B cell (primary cell): ENCODE measurements at regions not wholly inside any gene's neighbourhood (a gene's known extent, or its start where the extent isn't known, plus 50 kb on each side); places are given as distances from the start of the nearest gene placed in this dataset.

Source experiments
- ATAC-seq: fragments of 200-7000 bp; cut with Tn5 transposase; one replicate; pipeline ENCODE4 v1.10.0; 2021; ENCODE audit warnings: low read depth, mild to moderate bottlenecking, moderate number of reproducible peaks, moderate library complexity
- CTCF ChIA-PET: fragments of 350-600 bp; sonication (Branson Sonifier 250); formaldehyde crosslinking; loops from one replicate; lab custom pipeline; 2021; ENCODE audit warnings: antibody characterized with exemption, inconsistent platforms; lab: Charles Lee
- POLR2A ChIA-PET: fragments of 350-600 bp; sonication (Branson Sonifier 250); formaldehyde crosslinking; loops from one replicate; lab custom pipeline; 2021; ENCODE audit warnings: antibody characterized with exemption; lab: Charles Lee
- DNase-seq: peaks from one replicate; pipeline ENCODE4 v3.0.0; 2013
- H2AFZ ChIP-seq: 2 replicates; pipeline ENCODE4 v1.6.1; 2012; ENCODE audit warnings: mild to moderate bottlenecking, low read depth, low read length; ENCODE audit not compliant: insufficient read depth, poor library complexity, severe bottlenecking
- H3K27ac ChIP-seq, 2 donors: 1 replicate in 1 of 2; 2 replicates in 1 of 2; pipeline ENCODE4 v1.5.1; 2012 to 2013; ENCODE audit warnings: low read length in 2 of 2, mild to moderate bottlenecking in 2 of 2, moderate library complexity in 1 of 2
- H3K27me3 ChIP-seq, 4 experiments: fragments of 200-600 bp in 1 of 4; sonication (generic) in 1 of 4; replicated peaks in 1 of 4; 1 replicate in 2 of 4; 2 replicates in 2 of 4; pipeline versions ENCODE4 v1.6.1 to v1.7.0; 2013 to 2016; ENCODE audit warnings: low read length in 3 of 4, mild to moderate bottlenecking in 2 of 4, mixed read lengths in 1 of 4, moderate library complexity in 1 of 4; ENCODE audit not compliant: insufficient read depth in 4 of 4, control insufficient read depth in 3 of 4; ENCODE audit errors: control extremely low read depth in 1 of 4
- H3K36me3 ChIP-seq, 2 experiments: replicated peaks in 1 of 2; 1 replicate in 1 of 2; 2 replicates in 1 of 2; pipeline versions ENCODE4 v1.6.1 to v1.7.1; 2013; ENCODE audit warnings: low read length in 1 of 2; ENCODE audit not compliant: insufficient read depth in 2 of 2, control insufficient read depth in 1 of 2; ENCODE audit errors: control extremely low read depth in 1 of 2, extremely low read depth in 1 of 2
- H3K4me1 ChIP-seq, 2 donors: fragments of 200-600 bp in 1 of 2; sonication (generic) in 1 of 2; 1 replicate in 1 of 2; 2 replicates in 1 of 2; pipeline versions ENCODE4 v1.5.1 to v1.6.1; 2013 to 2017; ENCODE audit warnings: low read length in 2 of 2; ENCODE audit not compliant: control insufficient read depth in 2 of 2, insufficient read depth in 2 of 2
- H3K4me2 ChIP-seq: replicated peaks from 2 replicates; pipeline ENCODE3; 2012; ENCODE audit warnings: mild to moderate bottlenecking, low read depth, low read length; ENCODE audit not compliant: poor library complexity, severe bottlenecking
- H3K4me3 ChIP-seq, 5 experiments: fragments of 200-600 bp in 1 of 5; sonication (generic) in 1 of 5; 1 replicate in 3 of 5; 2 replicates in 2 of 5; pipeline versions ENCODE4 v1.5.1 to v1.7.0; 2011 to 2016; ENCODE audit warnings: low read length in 4 of 5, mild to moderate bottlenecking in 4 of 5, low read depth in 2 of 5, control low read depth in 1 of 5, moderate library complexity in 1 of 5; ENCODE audit not compliant: insufficient read depth in 1 of 5; ENCODE audit errors: control extremely low read depth in 1 of 5, extremely low read depth in 1 of 5
- H3K79me2 ChIP-seq: fragments of 200-600 bp; sonication (generic); one replicate; pipeline ENCODE4 v1.6.0; 2016; ENCODE audit warnings: low read length; ENCODE audit not compliant: control insufficient read depth, insufficient read depth
- H3K9ac ChIP-seq: fragments of 200-600 bp; sonication (generic); 2 replicates; pipeline ENCODE4 v1.6.1; 2017; ENCODE audit warnings: mild to moderate bottlenecking, low read length, moderate library complexity
- H3K9me3 ChIP-seq, 3 donors: one replicate each; pipeline versions ENCODE4 v1.6.1 to v1.7.1; 2013; ENCODE audit warnings: low read length in 2 of 3; ENCODE audit not compliant: control insufficient read depth in 2 of 3, insufficient read depth in 1 of 3; ENCODE audit errors: control extremely low read depth in 1 of 3
- H4K20me1 ChIP-seq: 2 replicates; pipeline ENCODE4 v1.6.0; 2012; ENCODE audit warnings: mild to moderate bottlenecking, low read length; ENCODE audit not compliant: insufficient read depth, control insufficient read depth, poor library complexity, severe bottlenecking
- H3K27ac Mint-ChIP-seq: one replicate; pipeline ENCODE4 v1.8.0; 2021; ENCODE audit warnings: mixed read lengths
- H3K27me3 Mint-ChIP-seq: one replicate; pipeline ENCODE4 v1.8.0; 2021; ENCODE audit warnings: mixed read lengths
- H3K4me1 Mint-ChIP-seq: one replicate; pipeline ENCODE4 v1.8.0; 2021; ENCODE audit warnings: mixed read lengths
- H3K4me3 Mint-ChIP-seq: one replicate; pipeline ENCODE4 v1.8.0; 2021; ENCODE audit warnings: mixed read lengths
- H3K9me3 Mint-ChIP-seq: one replicate; pipeline ENCODE4 v1.8.0; 2022; ENCODE audit warnings: mixed read lengths; ENCODE audit not compliant: insufficient read depth
- CTCF ChIP-seq: fragments of 200-600 bp; IDR thresholded peaks from one replicate; pipeline ENCODE4 v1.8.0; 2022; ENCODE audit warnings: antibody characterized with exemption, mild to moderate bottlenecking
- EZH2 ChIP-seq: IDR thresholded peaks from 2 replicates; pipeline ENCODE4 v1.6.1; 2012; ENCODE audit warnings: borderline replicate concordance, low read depth, mild to moderate bottlenecking, moderate library complexity, low read length; ENCODE audit not compliant: insufficient read depth, poor library complexity, severe bottlenecking
- WGBS: methylation state at CpG from one replicate; pipeline ENCODE4 v1.1.5; 2013; ENCODE audit warnings: missing lambda C conversion rate; ENCODE audit not compliant: insufficient coverage; 5-methylcytosine and 5-hydroxymethylcytosine counted together
- intact Hi-C: fragments of 100-400 bp; cut with micrococcal nuclease; formaldehyde crosslinking; loops from one replicate; pipeline ENCODE4 v1.10.0; 2022

- ATAC-seq (no peak), DNase-seq (no peak)
- H3K4me3 Mint-ChIP-seq, result no peak overlapping the region
- no peak overlapping the region for H3K4me3 ChIP-seq
- no peaks in the 10 kb centered on the region for H3K9me3 Mint-ChIP-seq
- ChIA-PET CTCF (interaction anchor here (0.7 kb wide), 1 partner anchor 1343 kb away, joined by 3 read pairs; no protein-coding TSS in a partner anchor), POLR2A (no interaction called here)
- no peak overlapping the region for H3K9ac ChIP-seq
- intact Hi-C loops, result no loop called here
- H3K36me3 ChIP-seq, result no peaks in the 10 kb centered on the region
- no peak overlapping the region for H2AFZ ChIP-seq
- no peak overlapping the region for H3K27ac Mint-ChIP-seq
- no peaks in the 10 kb centered on the region for H3K4me1 Mint-ChIP-seq
- H3K79me2 ChIP-seq, result no peaks in the 10 kb centered on the region
- peaks cover 9% of the 10 kb centered on the region for H3K27me3 Mint-ChIP-seq
- 96% methylated on average over 9 of the region's 10 CpGs for WGBS
- peaks cover 0 to 3% (median 0%) of the 10 kb centered on the region in 3 donors for H3K9me3 ChIP-seq
- no peaks in the 10 kb centered on the region for H4K20me1 ChIP-seq
- no peak overlapping the region for H3K4me2 ChIP-seq
- no peak overlapping the region for H3K27ac ChIP-seq
- H3K27me3 ChIP-seq, result no peaks in the 10 kb centered on the region
- no peaks in the 10 kb centered on the region for H3K4me1 ChIP-seq
- TF ChIP-seq CTCF, result no peak
- TF ChIP-seq EZH2, result no peak
Observed at GRCh38 chr13:111552891-111553655, 232.6 kb downstream of the TEX29 start.

- TF ChIP-seq CTCF (no peak), EZH2 (no peak)
- H3K4me3 Mint-ChIP-seq, result no peak overlapping the region
- Histone ChIP-seq H3K27ac (no peak overlapping the region), H3K27me3 (no peaks in the 10 kb centered on the region), H3K4me1 (no peaks in the 10 kb centered on the region), H3K9me3 (peaks cover 0 to 4% (median 0%) of the 10 kb centered on the region in 3 donors), H3K79me2 (no peaks in the 10 kb centered on the region), H3K4me3 (no peak overlapping the region), H3K4me2 (no peak overlapping the region), H3K36me3 (no peaks in the 10 kb centered on the region), H3K9ac (no peak overlapping the region), H2AFZ (no peak overlapping the region), H4K20me1 (no peaks in the 10 kb centered on the region)
- 91% methylated on average over 9 of the region's 16 CpGs for WGBS
- POLR2A ChIA-PET, result no interaction called here
- DNase-seq (no peak), ATAC-seq (no peak)
- no peaks in the 10 kb centered on the region for H3K4me1 Mint-ChIP-seq
- intact Hi-C loops, result no loop called here
- H3K27ac Mint-ChIP-seq, result no peak overlapping the region
- H3K27me3 Mint-ChIP-seq, result peaks cover 11% of the 10 kb centered on the region
- no peaks in the 10 kb centered on the region for H3K9me3 Mint-ChIP-seq
- CTCF ChIA-PET, result no interaction called here
Observed at GRCh38 chr13:111554539-111555267, 234.3 kb downstream of the TEX29 start.
